ENCODE measurements at regions not wholly inside any gene's neighbourhood (a gene's known extent, or its start where the extent isn't known, plus 50 kb on each side); places are given as distances from the start of the nearest gene placed in this dataset.

GRCh38 chr10:11683529-11684320 is 58.5 kb upstream of the ECHDC3 start:
- no peak for TF ChIP-seq CTCF (conservative IDR thresholded peaks at IDR 0.05)
- H3K27ac ChIP-seq: peak overlapping the region; percentile 70

- H3K27ac ChIP-seq: peak overlapping the region; percentile 70
- TF ChIP-seq CTCF (conservative IDR thresholded peaks at IDR 0.05): no peak
These were observed 59.3 kb upstream of the ECHDC3 start for GRCh38 chr10:11682851-11683250.

GRCh38 chr10:11682267-11682683 is 59.9 kb upstream of the ECHDC3 start:
- H3K27ac ChIP-seq: no peak overlapping the region
- TF ChIP-seq CTCF (conservative IDR thresholded peaks at IDR 0.05): no peak

- no peak for TF ChIP-seq CTCF (conservative IDR thresholded peaks at IDR 0.05)
- H3K27ac ChIP-seq: no peak overlapping the region
These were observed 61.7 kb upstream of the ECHDC3 start for GRCh38 chr10:11680496-11680895.

GRCh38 chr10:11679946-11680345 is 62.2 kb upstream of the ECHDC3 start:
- no peak overlapping the region for H3K27ac ChIP-seq
- no peak for TF ChIP-seq CTCF (conservative IDR thresholded peaks at IDR 0.05)

- no peak overlapping the region for H3K27ac ChIP-seq
- TF ChIP-seq CTCF (conservative IDR thresholded peaks at IDR 0.05): no peak
These were observed 63.9 kb upstream of the ECHDC3 start for GRCh38 chr10:11678074-11678793.

GRCh38 chr10:11677480-11677879 is 64.7 kb upstream of the ECHDC3 start:
- H3K27ac ChIP-seq: no peak overlapping the region
- TF ChIP-seq CTCF (conservative IDR thresholded peaks at IDR 0.05): no peak
